Erythroblast (primary cell): ENCODE measurements at regions not wholly inside any gene's neighbourhood (a gene's known extent, or its start where the extent isn't known, plus 50 kb on each side); places are given as distances from the start of the nearest gene placed in this dataset.

Experiments
- GATA1 ChIP-seq: IDR thresholded peaks from 2 replicates; pipeline ENCODE4 v1.6.1; 2011; ENCODE audit warnings: low read depth, mild to moderate bottlenecking, control low read depth, low read length, moderate library complexity
- POLR2A ChIP-seq: IDR thresholded peaks from 2 replicates; pipeline ENCODE4 v1.6.1; 2011; ENCODE audit warnings: mild to moderate bottlenecking, low read length

DNA sequence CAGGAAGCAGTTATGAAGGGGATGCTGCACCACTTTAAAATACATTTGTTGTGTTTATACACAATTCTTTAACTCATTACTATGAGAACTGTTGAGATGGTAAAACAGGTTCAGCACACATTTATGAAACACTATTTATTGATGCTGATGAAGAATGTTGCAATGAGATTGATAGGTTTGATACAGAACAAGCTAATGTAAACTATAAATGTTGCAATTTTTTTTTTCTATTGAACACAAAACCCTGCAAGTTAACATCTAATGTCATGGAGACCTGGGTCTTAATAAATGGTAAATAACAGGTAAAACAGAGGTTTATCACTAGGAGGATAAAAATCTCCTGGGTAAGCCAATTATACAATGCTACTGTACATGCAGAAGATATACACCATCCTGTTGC lies 857.6 kb downstream of the FSCB start:
- TF ChIP-seq POLR2A (no peak), GATA1 (no peak)
